Prostate gland (tissue), 2 donors: ENCODE measurements at regions not wholly inside any gene's neighbourhood (a gene's known extent, or its start where the extent isn't known, plus 50 kb on each side); places are given as distances from the start of the nearest gene placed in this dataset.

Experiments
- CTCF ChIP-seq, 4 experiments: fragments of 200-600 bp in 2 of 4; fragments of 450-650 bp in 2 of 4; sonication (generic) in 2 of 4; IDR thresholded peaks; 1 replicate in 3 of 4; 2 replicates in 1 of 4; pipeline ENCODE4 v1.5.1; 2016 to 2019; ENCODE audit warnings: antibody characterized with exemption in 4 of 4, mild to moderate bottlenecking in 2 of 4, moderate library complexity in 2 of 4
- POLR2A ChIP-seq: fragments of 450-650 bp; IDR thresholded peaks from one replicate; pipeline ENCODE4 v1.6.1; 2016; ENCODE audit warnings: antibody characterized with exemption, mild to moderate bottlenecking

- TF ChIP-seq CTCF (IDR thresholded peaks at IDR 0.05) (no peak), POLR2A (no peak)
These were observed 106.6 kb upstream of the PITX1 start for GRCh38 chr5:135140446-135141204.
